Forelimb muscle (tissue), 1 donor: ENCODE measurements at regions not wholly inside any gene's neighbourhood (a gene's known extent, or its start where the extent isn't known, plus 50 kb on each side); places are given as distances from the start of the nearest gene placed in this dataset.

Source experiments
- DNase-seq: peaks from one replicate; pipeline ENCODE4 v3.0.0-alpha.2; 2013; ENCODE audit warnings: low read depth

DNA sequence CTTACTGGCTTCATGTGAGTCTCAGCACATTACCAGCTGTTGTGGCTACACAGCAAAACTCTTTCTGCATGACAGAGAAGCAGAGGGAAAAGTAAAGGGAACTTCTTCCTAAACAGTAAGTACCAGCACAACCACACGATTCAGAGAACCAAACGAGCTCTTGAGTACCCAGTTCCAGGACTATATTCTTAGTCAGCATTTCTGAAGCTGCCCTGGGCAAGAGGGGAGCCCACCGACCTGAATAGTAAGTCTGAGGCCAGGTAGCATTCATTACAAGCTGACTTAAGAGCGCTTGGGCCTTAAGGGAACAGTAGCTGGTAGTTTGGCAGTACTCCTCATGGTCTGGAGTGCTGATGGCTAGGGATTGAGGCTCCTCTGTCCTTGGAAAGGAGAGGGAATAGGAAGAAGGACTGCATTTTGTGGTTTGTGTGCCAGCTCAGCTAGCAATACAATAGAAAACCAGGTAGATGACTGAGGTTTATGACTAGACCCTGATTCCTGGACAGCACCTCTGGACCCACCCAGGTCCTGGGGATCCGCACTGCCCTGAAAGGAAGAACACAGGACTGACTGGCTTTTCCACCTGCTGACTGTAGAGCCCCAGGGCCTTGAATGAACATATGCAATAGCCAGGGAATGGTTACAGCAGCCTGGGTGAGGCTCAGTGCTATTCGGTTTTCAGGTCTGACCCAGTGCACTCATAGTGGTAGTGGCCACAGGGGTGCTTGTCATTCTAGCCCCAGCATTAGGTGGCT is 396.8 kb upstream of the PRMT6 start:
- no peak for DNase-seq

DNA sequence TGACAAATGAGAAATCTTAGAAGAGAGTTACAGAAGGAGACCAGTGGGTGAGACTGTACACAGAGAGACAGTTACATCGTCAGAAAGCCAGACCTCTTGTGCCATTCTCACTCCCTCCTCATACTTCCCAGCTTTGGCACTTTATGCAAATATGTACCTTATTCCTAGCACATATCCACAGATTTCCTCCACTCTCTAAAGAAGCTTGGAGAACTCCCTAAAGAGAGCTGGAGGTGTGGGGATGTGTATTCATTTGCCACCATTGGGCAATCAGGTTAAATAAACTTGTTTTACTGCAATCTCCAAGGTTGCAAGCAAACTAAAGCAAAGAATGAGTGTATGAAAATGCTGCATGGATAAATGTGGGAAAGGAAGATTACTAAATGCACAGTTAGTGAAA is 380.9 kb upstream of the PRMT6 start:
- DNase-seq = no peak

DNA sequence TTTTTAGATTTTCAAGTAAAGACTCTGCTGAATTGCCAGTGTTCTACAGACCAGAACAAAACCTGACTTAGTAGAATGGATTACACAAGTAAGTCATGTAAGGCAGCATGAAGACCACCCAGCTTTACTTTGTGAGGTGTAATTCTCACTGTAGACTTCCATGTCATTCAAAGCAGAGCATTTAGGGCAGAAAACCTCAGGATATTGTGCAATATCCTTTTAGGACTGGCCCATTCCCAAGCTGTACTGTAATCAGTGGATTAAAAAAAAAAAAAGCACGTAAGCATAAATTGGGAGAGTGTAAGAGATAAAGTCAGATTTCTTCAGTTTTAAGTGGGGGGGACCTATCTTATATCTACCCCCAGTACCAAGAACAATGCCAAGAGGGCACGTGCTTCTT is 380.5 kb upstream of the PRMT6 start:
- DNase-seq = no peak

DNA sequence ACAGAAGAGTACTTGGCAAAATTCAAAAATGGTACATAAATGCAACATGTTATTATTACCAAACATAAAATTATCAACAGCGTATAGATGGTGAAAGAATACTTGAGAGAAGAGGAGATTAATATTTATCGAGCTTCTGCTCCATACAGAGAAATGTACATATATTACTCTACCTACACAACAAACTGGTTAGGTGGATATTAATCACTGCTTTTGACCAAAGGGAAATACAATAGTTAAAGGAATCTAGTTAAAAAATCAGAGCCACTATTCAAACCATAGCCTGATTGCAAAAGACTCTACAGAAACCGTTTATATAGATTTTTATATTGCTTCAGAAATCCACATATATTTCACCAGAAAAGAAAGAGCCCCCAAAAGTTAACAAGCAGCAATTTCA is 379.3 kb upstream of the PRMT6 start:
- no peak for DNase-seq

DNA sequence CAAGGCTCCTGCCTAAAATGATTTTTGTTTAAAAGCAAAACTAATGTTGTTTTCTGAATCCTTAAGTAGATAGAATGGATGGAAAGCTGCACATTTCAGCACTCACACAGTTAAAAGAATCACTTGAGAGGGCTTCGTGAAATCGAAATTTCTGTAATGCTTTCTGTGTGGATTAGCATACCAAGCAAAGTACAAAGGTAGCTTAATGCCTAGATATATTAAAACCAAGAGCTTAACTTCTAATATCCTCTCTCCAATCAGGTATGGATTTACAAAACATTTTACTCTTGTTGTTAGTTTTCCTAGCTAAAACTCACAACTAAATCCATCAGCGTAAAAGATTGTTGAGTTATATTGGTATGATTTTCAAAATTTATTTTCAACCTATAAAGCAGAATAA is 378.8 kb upstream of the PRMT6 start:
- no peak for DNase-seq

DNA sequence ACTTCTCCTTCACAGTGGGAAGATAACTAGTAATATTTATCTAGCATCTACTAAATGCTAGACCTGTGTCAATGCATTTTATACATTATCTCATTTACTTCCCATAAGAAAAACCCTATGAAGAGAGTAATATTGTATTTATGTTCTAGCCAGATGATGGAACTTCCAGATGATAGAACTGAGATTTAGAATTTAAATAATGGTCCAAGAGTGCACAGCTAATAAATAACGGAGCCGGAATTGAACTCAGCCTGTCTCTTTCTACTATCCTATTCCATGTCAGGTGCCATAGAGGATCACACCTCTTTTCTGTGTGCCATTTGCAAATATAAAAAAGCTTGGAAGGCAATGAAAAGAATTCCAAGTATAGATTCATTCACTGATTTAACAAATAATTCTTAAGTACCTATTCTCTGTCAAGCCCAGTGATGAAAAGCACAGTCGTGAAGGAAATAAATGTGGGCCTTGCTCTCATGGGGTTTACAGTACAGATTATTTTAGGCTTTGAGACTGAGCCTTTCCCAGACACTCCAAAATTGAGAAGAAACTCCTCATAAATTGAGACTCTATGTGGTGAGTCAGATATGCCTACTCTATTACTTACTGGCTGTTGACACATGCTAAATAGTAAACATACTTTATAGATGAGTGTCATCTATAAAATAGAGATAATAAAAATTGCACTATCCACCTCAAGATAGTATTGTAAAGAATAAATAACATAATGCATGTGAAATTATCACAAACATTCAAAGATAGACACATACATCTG is 378.0 kb upstream of the PRMT6 start:
- DNase-seq = no peak

DNA sequence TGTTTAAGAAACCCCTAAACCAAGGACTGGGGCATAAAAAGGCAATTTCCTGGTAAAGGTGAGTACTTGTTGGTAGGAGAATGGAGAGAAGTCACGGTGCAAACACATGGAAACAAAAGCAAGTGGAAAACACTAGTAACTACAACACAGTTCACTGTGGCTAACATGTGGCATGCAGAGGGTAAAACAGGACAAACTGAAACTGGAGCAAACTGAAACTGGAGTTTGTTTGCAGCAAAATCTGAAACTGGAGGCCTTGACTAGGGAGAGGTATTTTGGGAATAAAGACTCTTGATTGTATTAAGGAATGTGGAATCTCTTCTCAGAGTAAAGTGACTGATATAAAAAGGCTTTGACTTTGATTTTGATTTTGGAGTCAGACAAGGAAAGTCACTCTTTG is 376.3 kb upstream of the PRMT6 start:
- DNase-seq = no peak

DNA sequence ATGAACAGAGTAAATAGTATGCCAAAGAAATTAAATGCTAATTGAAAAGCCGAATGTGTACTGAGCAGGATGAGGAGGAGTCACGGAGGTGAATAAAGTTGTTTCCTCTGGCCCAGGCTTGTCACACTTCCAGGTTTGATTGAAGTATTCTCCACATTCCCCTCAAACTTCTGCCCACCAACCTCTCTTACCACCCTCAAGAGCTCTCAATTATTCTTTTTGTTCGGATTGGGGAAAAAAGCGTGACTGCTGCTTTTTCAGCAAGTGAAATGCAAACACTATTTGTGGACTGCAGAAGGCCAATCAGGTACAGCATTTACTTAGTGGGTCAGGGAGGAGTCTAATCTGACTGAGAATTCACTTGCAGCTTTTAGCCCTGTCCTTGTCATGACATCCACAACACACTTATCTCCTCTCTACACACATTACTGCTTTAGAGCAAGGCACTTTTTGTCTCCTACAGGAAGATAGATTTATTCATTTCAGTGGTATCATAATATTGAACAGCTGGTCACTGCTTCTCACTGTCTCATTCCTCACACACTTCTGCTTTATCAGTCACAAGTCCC is 375.6 kb upstream of the PRMT6 start:
- no peak for DNase-seq

DNA sequence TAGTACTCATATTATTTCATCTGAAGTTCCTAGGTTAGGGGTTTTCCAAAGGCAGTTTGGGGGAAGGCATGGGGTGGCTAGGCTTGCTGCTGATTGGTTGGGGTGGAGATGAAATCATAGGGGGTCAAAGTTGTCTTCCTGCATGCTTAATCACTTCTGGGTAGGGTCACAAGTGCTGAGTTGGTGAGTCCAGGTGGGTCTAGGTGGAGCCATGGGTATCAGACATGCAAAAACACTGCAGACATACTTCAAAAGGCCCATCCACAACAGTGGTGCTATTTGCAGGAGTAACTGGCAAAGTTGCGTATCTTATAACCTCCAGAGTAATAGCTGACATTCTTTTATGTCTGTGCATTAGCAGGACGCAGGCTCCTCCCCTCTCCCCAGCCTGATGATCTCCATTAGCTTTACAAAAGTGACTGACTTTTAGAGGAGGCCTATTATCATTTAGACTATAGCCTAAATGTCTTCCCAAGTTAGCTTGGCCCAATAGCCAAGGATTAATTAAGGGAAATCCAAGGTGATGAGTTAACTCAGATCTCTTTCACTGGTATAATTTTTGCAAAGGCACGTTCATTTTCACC is 374.4 kb upstream of the PRMT6 start:
- no peak for DNase-seq

DNA sequence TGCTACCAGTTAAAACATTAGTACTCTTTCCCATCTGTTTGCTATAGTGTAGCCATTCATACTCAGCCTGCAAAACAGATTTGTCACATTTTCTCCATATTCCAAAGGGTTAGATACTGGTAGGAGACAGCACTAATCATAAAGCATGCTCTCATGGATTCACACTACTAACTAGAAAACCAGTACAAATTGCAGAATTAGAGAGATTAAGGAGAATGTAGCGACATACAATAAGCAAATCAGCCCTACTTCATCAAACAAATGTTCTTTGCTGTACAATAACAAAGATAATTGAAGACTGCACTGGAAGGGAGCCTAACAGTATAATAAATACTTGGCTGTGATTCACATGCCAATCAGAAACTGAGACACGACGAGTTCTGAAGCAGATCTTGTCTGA is 368.0 kb upstream of the PRMT6 start:
- DNase-seq = no peak

DNA sequence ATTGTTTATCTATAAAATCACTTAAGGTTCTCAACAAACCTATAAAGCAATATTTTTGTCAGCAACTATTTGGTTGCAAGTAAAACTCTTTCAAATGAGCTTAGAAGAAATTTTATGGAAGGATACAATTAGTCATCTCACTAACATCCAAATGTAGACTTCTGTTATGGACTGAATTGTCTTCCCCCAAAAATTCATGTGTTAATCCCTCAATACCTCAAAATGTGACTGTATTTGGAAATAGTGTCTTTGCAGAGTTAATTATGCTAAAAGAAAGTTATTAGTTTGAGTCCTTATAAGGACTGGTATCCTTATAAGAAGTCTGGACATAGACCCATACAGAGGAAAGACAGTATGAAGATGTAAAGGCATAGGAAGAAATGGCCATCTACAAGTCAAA is 357.8 kb upstream of the PRMT6 start:
- no peak for DNase-seq

DNA sequence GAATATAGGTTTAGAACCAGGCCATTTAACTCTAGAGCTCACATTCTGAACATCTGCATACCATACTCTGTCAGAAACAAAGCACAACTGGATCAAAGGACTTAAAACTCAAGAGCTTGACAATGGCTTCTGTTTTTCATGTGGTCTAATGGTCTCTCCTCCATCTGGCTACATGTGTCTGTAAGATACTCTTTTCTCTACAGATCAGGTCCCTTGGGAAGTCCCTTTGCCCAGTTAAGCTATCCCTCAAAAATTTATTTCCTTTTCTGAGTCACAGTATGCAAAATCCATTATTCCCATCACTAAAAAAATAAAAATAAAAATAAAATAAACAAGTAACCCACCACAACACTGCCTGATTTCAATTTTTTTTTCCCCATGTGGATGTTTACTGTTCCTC is 357.0 kb upstream of the PRMT6 start:
- DNase-seq = no peak

DNA sequence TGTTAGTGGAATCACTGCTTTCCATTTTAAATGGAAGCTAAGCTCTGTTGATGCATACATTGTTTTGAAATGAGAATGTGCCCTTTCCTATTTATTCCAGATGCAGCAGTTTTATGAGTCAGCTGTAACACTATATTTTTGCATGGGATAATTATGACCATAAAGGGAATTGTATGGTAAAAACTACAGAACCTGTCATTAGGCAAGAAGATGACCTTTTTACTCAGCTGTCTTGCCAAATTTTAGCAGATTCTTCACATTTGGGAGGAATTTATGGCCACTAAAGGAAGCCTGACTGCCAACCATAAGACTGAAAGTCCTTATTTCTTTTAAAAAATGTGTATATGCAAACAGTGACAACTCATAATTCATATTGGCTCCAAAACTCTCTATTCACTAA is 356.3 kb upstream of the PRMT6 start:
- peak; percentile 38 for DNase-seq

DNA sequence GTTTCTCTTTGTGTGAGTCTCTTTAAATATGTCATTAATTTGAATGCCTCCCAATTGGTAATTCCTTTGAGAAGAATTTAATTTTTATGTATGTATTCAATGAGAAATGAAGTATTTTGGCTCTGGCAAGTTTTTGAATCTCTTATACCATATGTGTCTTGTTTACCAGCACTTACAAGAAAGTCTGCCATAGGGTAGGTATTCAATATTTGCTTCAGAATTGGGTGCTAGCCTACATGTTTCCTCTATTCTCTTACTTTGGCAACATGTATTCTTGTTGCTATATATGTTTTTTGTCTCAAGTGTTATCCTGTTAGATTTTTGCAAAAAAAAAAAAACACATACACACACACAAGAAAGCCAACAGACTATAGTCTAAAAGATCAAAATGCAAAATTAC is 350.5 kb upstream of the PRMT6 start:
- no peak for DNase-seq

DNA sequence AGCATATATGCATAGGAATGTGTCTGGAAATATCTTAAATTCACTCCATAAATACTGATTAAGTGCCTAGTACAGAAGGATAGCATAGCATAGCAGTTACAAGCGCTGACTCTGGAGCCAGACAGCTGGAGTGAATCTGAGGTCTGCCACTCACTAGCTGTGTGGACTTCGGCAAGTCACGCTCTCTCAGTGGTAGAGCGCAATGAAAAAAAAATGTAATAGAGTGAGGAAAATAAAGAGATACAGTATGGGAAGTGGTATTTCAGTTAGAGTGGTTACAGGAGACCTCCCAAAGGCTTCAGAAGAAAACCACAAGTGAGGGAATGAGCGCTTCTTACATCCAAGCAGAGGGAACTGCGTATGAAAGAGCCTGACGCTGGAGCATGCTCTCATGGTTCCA is 338.9 kb upstream of the PRMT6 start:
- no peak for DNase-seq

DNA sequence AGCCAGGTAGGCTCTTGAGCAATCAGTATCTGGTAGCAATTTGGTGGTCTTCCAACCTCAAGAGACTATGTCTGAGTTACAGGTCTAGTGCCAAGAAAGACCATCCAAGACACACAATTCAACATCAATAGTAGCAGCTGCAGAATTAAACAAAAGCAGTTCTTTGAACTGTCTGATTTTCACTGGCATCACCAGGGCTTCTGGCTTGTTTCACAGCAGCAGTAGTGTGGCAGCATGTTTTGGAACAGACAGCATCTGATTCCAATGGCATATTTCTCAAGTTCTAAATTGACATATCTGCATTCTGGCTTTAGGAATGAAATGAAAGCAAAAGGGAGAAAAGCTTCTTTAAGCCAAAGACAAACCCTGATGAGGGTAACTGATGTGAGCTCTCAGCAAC is 334.7 kb upstream of the PRMT6 start:
- DNase-seq = no peak

DNA sequence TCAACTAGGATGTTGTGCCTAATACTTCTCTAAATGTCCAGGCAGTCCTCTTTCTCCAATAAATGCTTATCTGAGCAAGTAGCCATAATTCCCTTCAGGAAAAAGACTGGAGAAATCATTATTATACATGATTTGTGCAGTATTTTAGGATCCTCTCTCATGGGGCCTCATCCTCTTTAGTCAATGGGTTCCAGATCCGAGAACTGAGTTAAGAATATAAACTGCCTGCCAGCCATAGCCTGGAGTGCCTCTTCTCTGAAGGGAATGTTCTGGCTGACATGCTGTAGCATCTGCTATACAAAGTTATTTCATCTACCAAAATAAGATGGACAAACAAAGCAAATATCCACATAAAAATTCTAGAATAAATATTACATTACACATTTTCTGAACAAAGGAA is 334.0 kb upstream of the PRMT6 start:
- no peak for DNase-seq

DNA sequence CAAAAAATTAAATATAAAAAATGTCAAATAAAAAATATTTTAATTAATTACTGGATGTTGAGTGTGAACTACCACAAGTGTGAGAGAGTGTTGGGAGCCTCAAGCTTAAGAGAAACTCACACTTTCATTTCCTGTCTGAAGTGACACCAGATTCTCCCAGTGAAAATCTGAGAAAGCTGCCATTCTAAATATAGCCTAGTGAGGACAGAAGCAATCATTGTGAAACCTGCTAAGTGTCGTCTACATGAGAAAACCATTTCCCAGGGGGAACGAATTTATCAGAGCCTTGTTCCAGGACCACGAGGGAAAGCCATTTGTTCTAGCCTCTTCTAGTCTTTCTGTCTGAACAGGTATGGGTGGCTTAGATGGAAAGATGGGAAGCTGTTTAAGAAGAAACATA is 329.3 kb upstream of the PRMT6 start:
- DNase-seq = no peak

DNA sequence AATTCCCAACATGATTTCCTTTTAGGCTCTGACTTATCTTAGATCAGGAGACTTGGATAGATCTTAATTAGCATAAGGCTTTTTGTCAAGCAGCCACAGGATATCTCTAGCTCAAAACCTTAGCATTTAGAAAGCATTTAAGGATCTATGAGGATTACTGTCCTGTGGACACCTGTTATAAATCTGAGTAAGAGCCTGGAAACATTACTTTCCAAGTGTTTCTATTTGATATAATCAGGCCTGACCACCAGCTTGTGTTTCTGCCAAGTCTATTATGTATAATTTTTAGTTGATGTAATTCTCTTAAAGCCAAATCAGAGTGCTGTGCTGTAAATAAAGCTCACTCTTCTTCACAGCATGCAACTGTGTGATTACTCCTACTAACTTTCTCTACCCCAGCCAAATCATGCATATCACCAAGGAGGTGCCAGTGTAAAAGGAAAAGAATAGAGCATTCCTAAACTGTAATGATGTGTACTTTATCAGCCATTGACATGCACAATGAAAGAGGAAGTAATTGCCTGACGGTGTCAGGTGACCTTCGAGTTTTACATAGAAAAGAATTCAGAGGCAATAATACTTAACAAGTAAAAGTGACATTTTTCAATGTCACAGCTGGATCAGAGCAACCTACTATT is 309.9 kb upstream of the PRMT6 start:
- no peak for DNase-seq

DNA sequence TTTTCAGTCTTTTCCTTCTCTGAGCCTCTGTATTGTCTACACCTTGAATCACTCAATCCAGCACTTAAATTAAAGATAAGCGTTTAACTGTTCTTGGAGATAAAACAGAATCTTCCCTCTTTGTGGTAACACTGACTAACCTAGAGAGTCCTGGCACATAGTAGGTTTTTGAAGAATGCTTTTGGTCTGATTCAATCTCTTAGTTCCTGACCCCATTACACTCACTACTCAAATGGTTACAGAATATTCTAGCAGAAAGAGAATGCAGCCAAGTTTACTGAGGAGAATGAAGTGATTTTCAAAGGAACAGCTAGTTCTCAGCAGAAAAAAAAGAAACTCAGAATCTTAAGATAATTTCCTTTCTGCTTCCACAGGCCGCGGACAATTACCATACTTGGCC is 309.2 kb upstream of the PRMT6 start:
- DNase-seq = no peak

DNA sequence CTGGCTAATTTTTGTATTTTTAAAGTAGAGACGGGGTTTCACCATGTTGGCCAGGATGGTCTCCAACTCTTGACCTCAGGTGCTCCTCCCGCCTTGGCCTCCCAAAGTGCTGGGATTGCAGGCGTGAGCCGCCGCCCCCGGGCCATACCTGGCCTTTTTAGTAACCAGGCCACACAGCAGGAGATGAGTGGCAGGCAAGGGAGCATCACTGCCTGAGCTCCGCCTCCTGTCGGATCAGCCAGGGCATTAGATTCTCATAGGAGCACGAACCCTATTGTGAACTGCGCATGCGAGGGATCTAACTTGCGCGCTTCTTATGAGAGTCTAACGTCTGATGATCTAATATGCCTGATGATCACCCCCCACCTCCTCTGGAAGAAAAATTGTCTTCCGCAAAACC is 308.7 kb upstream of the PRMT6 start:
- no peak for DNase-seq

DNA sequence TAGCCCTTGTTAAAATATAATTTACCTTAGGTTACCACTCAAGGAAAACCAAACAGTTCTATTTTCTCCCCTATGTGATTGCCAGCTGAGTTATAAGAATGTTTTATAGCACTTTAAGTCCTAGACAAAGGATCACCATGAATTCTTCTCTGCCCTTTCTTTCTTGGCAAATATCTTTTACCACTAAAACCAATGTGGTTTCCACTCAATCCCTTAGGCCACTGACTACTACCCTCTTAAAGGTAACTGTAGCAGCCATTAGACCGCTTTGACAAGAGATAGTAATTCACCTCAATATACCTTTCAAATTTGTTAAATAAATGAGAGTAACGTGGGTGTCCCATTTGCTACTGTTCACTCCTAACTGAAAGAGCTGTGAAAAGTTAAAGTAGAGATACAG is 307.9 kb upstream of the PRMT6 start:
- no peak for DNase-seq
